GM12878 (cell line): ENCODE measurements at regions not wholly inside any gene's neighbourhood (a gene's known extent, or its start where the extent isn't known, plus 50 kb on each side); places are given as distances from the start of the nearest gene placed in this dataset.

Source experiments
- ATAC-seq: fragments of 200-7000 bp; cut with Tn5 transposase; 3 replicates; pipeline ENCODE4 v1.9.1; 2020; ENCODE audit warnings: mild to moderate bottlenecking, moderate library complexity
- BruUV-seq: library from RNA; stranded (reverse); fragments of 400-500 nt; replicated peaks from 2 replicates; lab custom pipeline; 2021; lab: Mats Ljungman, UMichigan
- CTCF ChIA-PET: fragments of 300-600 bp; sonication (Branson Sonifier 250); formaldehyde crosslinking; extraction: SDS; loops from one replicate; lab custom pipeline; 2021; ENCODE audit warnings: inconsistent platforms; lab: Yijun Ruan, JAX
- POLR2A ChIA-PET: fragments of 350-600 bp; formaldehyde crosslinking; extraction: SDS; loops from one replicate; lab custom pipeline; 2021; ENCODE audit warnings: inconsistent platforms; lab: Charles Lee
- RAD21 ChIA-PET: fragments of 300-600 bp; sonication (Branson Sonifier 250); formaldehyde crosslinking; loops from one replicate; lab custom pipeline; 2023; ENCODE audit warnings: antibody characterized with exemption; ENCODE audit not compliant: unreplicated experiment; lab: Charles Lee
- SMC1A ChIA-PET: fragments of 300-600 bp; sonication (Branson Sonifier 250); formaldehyde crosslinking; loops from one replicate; lab custom pipeline; 2023; ENCODE audit not compliant: unreplicated experiment, uncharacterized antibody; lab: Charles Lee
- DNase-seq: peaks from one replicate; pipeline ENCODE4 v3.0.0-alpha.2; 2011; ENCODE audit warnings: low read depth, low spot score
- FAIRE-seq: peaks from 3 replicates; lab custom pipeline; 2011; peaks lifted over from hg19 to GRCh38; lab: Jason Lieb, UNC
- H2AFZ ChIP-seq: 2 replicates; pipeline ENCODE4 v1.6.0; 2011; ENCODE audit warnings: low read depth, low read length, control low read depth; ENCODE audit not compliant: control insufficient read depth
- H3K27ac ChIP-seq: 2 replicates; pipeline ENCODE4 v1.5.1; 2011; ENCODE audit warnings: control low read depth; ENCODE audit not compliant: control insufficient read depth, insufficient read depth
- H3K27me3 ChIP-seq, 2 experiments: replicated peaks in 1 of 2; 2 replicates each; pipeline versions ENCODE4 v1.6.0 to v1.6.1; 2011; ENCODE audit warnings: low read length in 1 of 2; ENCODE audit not compliant: control insufficient read depth in 2 of 2, insufficient read depth in 2 of 2
- H3K36me3 ChIP-seq, 2 experiments: 2 replicates each; pipeline ENCODE4 v1.5.1; 2011; ENCODE audit warnings: low read length in 1 of 2; ENCODE audit not compliant: control insufficient read depth in 2 of 2, insufficient read depth in 2 of 2
- H3K4me1 ChIP-seq: 2 replicates; pipeline ENCODE4 v1.6.1; 2011; ENCODE audit warnings: mild to moderate bottlenecking, low read length, moderate library complexity, mixed read lengths; ENCODE audit not compliant: control insufficient read depth, insufficient read depth
- H3K4me2 ChIP-seq: 2 replicates; pipeline ENCODE4 v1.6.0; 2011; ENCODE audit warnings: control low read depth; ENCODE audit not compliant: control insufficient read depth, insufficient read depth
- H3K4me3 ChIP-seq: fragments of 200-600 bp; sonication (generic); 2 replicates; pipeline ENCODE4 v1.5.1; 2016
- H3K79me2 ChIP-seq: 2 replicates; pipeline ENCODE4 v1.6.0; 2011; ENCODE audit warnings: low read length; ENCODE audit not compliant: control insufficient read depth, insufficient read depth
- H3K9ac ChIP-seq: 2 replicates; pipeline ENCODE4 v1.8.0; 2011; ENCODE audit warnings: low read length, control low read depth, mixed read lengths; ENCODE audit not compliant: control insufficient read depth, insufficient read depth
- H3K9me3 ChIP-seq: replicated peaks from 3 replicates; pipeline ENCODE4 v1.5.1; 2011; ENCODE audit warnings: mild to moderate bottlenecking, low read length; ENCODE audit not compliant: control insufficient read depth, insufficient read depth
- H4K20me1 ChIP-seq: 2 replicates; pipeline ENCODE4 v1.6.0; 2011; ENCODE audit not compliant: control insufficient read depth, insufficient read depth
- BRCA1 ChIP-seq: IDR thresholded peaks from 2 replicates; pipeline ENCODE4 v1.6.1; 2011; ENCODE audit warnings: low read depth, low read length, improper control_type of control experiment
- CHD1 ChIP-seq: IDR thresholded peaks from 2 replicates; pipeline ENCODE4 v1.6.1; 2012; ENCODE audit warnings: low read depth, low read length, improper control_type of control experiment
- CHD2 ChIP-seq: IDR thresholded peaks from 2 replicates; pipeline ENCODE4 v1.6.1; 2011; ENCODE audit warnings: low read depth, low read length, improper control_type of control experiment, borderline replicate concordance
- DPF2 ChIP-seq: fragments of 450-650 bp; IDR thresholded peaks from 2 replicates; pipeline ENCODE4 v1.6.1; 2017; ENCODE audit warnings: mild to moderate bottlenecking
- HCFC1 ChIP-seq: fragments of 150-350 bp; IDR thresholded peaks from 2 replicates; pipeline ENCODE4 v1.6.1; 2014; ENCODE audit warnings: low read length
- IRF4 ChIP-seq: IDR thresholded peaks from 2 replicates; pipeline ENCODE4 v1.6.1; 2011; ENCODE audit warnings: low read depth, low read length
- JUNB ChIP-seq: IDR thresholded peaks from 2 replicates; pipeline ENCODE4 v1.6.1; 2016; ENCODE audit warnings: antibody characterized with exemption, mild to moderate bottlenecking
- MTA2 ChIP-seq: fragments of 450-650 bp; IDR thresholded peaks from 2 replicates; pipeline ENCODE4 v1.6.1; 2016; ENCODE audit warnings: low read depth, mild to moderate bottlenecking, moderate library complexity
- MXI1 ChIP-seq: fragments of 150-350 bp; IDR thresholded peaks from 2 replicates; pipeline ENCODE4 v1.6.1; 2011; ENCODE audit warnings: low read depth, mild to moderate bottlenecking, inconsistent platforms, low read length, improper control_type of control experiment
- NFYA ChIP-seq: IDR thresholded peaks from 2 replicates; pipeline ENCODE4 v1.6.1; 2011; ENCODE audit warnings: low read depth, mild to moderate bottlenecking, low read length, improper control_type of control experiment, borderline replicate concordance
- RBBP5 ChIP-seq: fragments of 200-600 bp; sonication (generic); conservative IDR thresholded peaks from 2 replicates; pipeline ENCODE4 v1.6.1; 2016
- RUNX3 ChIP-seq: IDR thresholded peaks from 2 replicates; pipeline ENCODE4 v1.6.1; 2012; ENCODE audit warnings: low read length, inconsistent platforms
- SIX5 ChIP-seq: IDR thresholded peaks from 2 replicates; pipeline ENCODE4 v1.6.1; 2011; ENCODE audit warnings: mild to moderate bottlenecking, low read depth, low read length, moderate library complexity; ENCODE audit not compliant: severe bottlenecking
- TAF1 ChIP-seq: IDR thresholded peaks from 2 replicates; pipeline ENCODE4 v1.6.1; 2011; ENCODE audit warnings: mild to moderate bottlenecking, low read depth, low read length, borderline replicate concordance
- TCF7 ChIP-seq: IDR thresholded peaks from 2 replicates; pipeline ENCODE4 v1.6.1; 2014; ENCODE audit warnings: antibody characterized with exemption, borderline replicate concordance
- WGBS: methylation state at CpG from one replicate; pipeline ENCODE4 v1.1.6; 2016; ENCODE audit warnings: low lambda C conversion rate; ENCODE audit not compliant: insufficient replicate concordance, insufficient coverage; ENCODE audit errors: missing lambda C conversion rate; 5-methylcytosine and 5-hydroxymethylcytosine counted together
- in situ Hi-C: fragments of 300-500 bp; cut with MboI; formaldehyde crosslinking; loops from 9 replicates; pipeline ENCODE4 v1.14.3; 2018; ENCODE audit warnings: mixed read lengths
- intact Hi-C: fragments of 100-400 bp; cut with micrococcal nuclease; formaldehyde crosslinking; loops from one replicate; pipeline ENCODE4 v1.14.2; 2022; ENCODE audit not compliant: unreplicated experiment
- TF ChIP-seq, protein P1 (sequence below): IDR thresholded peaks from 2 replicates; pipeline ENCODE4 v1.6.1; 2012; ENCODE audit warnings: improper control_type of control experiment, low read depth, low read length; ENCODE audit not compliant: insufficient replicate concordance
- TF ChIP-seq, protein P2 (sequence below): fragments of 150-350 bp; IDR thresholded peaks from 2 replicates; pipeline ENCODE4 v1.6.1; 2016; ENCODE audit warnings: low read depth, low read length

DNA sequence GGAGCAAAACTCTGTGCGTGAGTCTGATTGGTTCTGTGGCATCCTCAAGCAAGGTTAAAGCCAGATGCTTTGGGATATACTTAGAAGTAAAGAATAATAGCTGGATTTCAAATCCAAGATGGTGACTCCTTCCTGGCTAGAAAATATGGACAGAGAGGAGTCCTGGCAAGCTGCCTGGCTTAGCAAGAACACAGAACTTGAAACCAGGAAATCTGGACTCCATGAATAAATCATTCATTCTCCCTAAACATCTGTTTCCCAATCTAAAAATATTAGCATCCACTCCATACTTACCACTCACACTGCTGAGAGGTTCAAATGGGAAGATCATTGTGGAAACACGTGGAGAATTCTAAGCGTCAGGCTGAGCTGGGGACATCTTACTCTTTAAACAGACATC is 1074.1 kb upstream of the AUTS2 start:
- ATAC-seq = no peak
- no peaks in the 10 kb centered on the region for H3K36me3 ChIP-seq
- no peak overlapping the region for H3K27ac ChIP-seq
- FAIRE-seq = no peak
- ChIA-PET POLR2A (no interaction called here), SMC1A (no interaction called here), CTCF (no interaction called here), RAD21 (interaction anchor here (0.6 kb wide), 1 partner anchor 583 kb away, joined by 3 read pairs; no protein-coding TSS in a partner anchor)
- H3K79me2 ChIP-seq = no peaks in the 10 kb centered on the region
- BruUV-seq = no TSS peak
- H3K4me2 ChIP-seq = no peak overlapping the region
- H4K20me1 ChIP-seq = no peaks in the 10 kb centered on the region
- WGBS = 6% methylated on average over 3 of the region's 3 CpGs
- in situ Hi-C loops (no loop called here), intact Hi-C loops (no loop called here)
- no peak overlapping the region for H2AFZ ChIP-seq
- no peaks in the 10 kb centered on the region for H3K27me3 ChIP-seq
- no peak overlapping the region for H3K9ac ChIP-seq
- H3K9me3 ChIP-seq = no peaks in the 10 kb centered on the region
- H3K4me1 ChIP-seq = no peaks in the 10 kb centered on the region
- no peak overlapping the region for H3K4me3 ChIP-seq
- DNase-seq = no peak
- TF ChIP-seq RBBP5 = no peak
- TF ChIP-seq IRF4 = no peak
- TF ChIP-seq CHD2 = no peak
- TF ChIP-seq CHD1 = no peak
- no peak for TF ChIP-seq DPF2
- no peak for TF ChIP-seq TAF1
- TF ChIP-seq, protein P1, sequence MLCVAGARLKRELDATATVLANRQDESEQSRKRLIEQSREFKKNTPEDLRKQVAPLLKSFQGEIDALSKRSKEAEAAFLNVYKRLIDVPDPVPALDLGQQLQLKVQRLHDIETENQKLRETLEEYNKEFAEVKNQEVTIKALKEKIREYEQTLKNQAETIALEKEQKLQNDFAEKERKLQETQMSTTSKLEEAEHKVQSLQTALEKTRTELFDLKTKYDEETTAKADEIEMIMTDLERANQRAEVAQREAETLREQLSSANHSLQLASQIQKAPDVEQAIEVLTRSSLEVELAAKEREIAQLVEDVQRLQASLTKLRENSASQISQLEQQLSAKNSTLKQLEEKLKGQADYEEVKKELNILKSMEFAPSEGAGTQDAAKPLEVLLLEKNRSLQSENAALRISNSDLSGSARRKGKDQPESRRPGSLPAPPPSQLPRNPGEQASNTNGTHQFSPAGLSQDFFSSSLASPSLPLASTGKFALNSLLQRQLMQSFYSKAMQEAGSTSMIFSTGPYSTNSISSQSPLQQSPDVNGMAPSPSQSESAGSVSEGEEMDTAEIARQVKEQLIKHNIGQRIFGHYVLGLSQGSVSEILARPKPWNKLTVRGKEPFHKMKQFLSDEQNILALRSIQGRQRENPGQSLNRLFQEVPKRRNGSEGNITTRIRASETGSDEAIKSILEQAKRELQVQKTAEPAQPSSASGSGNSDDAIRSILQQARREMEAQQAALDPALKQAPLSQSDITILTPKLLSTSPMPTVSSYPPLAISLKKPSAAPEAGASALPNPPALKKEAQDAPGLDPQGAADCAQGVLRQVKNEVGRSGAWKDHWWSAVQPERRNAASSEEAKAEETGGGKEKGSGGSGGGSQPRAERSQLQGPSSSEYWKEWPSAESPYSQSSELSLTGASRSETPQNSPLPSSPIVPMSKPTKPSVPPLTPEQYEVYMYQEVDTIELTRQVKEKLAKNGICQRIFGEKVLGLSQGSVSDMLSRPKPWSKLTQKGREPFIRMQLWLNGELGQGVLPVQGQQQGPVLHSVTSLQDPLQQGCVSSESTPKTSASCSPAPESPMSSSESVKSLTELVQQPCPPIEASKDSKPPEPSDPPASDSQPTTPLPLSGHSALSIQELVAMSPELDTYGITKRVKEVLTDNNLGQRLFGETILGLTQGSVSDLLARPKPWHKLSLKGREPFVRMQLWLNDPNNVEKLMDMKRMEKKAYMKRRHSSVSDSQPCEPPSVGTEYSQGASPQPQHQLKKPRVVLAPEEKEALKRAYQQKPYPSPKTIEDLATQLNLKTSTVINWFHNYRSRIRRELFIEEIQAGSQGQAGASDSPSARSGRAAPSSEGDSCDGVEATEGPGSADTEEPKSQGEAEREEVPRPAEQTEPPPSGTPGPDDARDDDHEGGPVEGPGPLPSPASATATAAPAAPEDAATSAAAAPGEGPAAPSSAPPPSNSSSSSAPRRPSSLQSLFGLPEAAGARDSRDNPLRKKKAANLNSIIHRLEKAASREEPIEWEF = no peak
- no peak for TF ChIP-seq HCFC1
- TF ChIP-seq MXI1 = no peak
- TF ChIP-seq JUNB = no peak
- TF ChIP-seq BRCA1 = no peak
- no peak for TF ChIP-seq RUNX3
- no peak for TF ChIP-seq TCF7
- no peak for TF ChIP-seq MTA2
- TF ChIP-seq NFYA = no peak
- TF ChIP-seq, protein P2, sequence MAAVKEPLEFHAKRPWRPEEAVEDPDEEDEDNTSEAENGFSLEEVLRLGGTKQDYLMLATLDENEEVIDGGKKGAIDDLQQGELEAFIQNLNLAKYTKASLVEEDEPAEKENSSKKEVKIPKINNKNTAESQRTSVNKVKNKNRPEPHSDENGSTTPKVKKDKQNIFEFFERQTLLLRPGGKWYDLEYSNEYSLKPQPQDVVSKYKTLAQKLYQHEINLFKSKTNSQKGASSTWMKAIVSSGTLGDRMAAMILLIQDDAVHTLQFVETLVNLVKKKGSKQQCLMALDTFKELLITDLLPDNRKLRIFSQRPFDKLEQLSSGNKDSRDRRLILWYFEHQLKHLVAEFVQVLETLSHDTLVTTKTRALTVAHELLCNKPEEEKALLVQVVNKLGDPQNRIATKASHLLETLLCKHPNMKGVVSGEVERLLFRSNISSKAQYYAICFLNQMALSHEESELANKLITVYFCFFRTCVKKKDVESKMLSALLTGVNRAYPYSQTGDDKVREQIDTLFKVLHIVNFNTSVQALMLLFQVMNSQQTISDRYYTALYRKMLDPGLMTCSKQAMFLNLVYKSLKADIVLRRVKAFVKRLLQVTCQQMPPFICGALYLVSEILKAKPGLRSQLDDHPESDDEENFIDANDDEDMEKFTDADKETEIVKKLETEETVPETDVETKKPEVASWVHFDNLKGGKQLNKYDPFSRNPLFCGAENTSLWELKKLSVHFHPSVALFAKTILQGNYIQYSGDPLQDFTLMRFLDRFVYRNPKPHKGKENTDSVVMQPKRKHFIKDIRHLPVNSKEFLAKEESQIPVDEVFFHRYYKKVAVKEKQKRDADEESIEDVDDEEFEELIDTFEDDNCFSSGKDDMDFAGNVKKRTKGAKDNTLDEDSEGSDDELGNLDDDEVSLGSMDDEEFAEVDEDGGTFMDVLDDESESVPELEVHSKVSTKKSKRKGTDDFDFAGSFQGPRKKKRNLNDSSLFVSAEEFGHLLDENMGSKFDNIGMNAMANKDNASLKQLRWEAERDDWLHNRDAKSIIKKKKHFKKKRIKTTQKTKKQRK = no peak
- no peak for TF ChIP-seq SIX5
